ENCODE measurements at regions not wholly inside any gene's neighbourhood (a gene's known extent, or its start where the extent isn't known, plus 50 kb on each side); places are given as distances from the start of the nearest gene placed in this dataset.
"Not testable (repeated sequence)": the region's sequence is repeated elsewhere in the genome, so short reads cannot be mapped to it uniquely, and the experiment has no call there.

- TF ChIP-seq CTCF (IDR thresholded peaks at IDR 0.05); SIN3A (IDR thresholded peaks at IDR 0.05; ENCODE audit: borderline replicate concordance, low read depth, low read length); FOXJ3 (CRISPR knock-in tag; IDR thresholded peaks at IDR 0.05); EP300 (IDR thresholded peaks at IDR 0.05; ENCODE audit: borderline replicate concordance in 1 of 2, low read depth in 1 of 2, low read length in 1 of 2); MAX (IDR thresholded peaks at IDR 0.05; ENCODE audit: low read depth); RXRA (IDR thresholded peaks at IDR 0.05; ENCODE audit: borderline replicate concordance, low read depth); POLR2AphosphoS5 (IDR thresholded peaks at IDR 0.05; ENCODE audit: low read depth, low read length); EZH2phosphoT487 (IDR thresholded peaks at IDR 0.05; ENCODE audit: borderline replicate concordance, low read depth); GABPA (IDR thresholded peaks at IDR 0.05; ENCODE audit: low read depth); CHD2 (IDR thresholded peaks at IDR 0.05; ENCODE audit: low read length, partially characterized antibody); FOSL2 (IDR thresholded peaks at IDR 0.05; ENCODE audit: borderline replicate concordance, low read depth): not testable (repeated sequence)
These were observed 90.0 kb downstream of the MRPL14 start for GRCh38 chr6:44037276-44037675.

All from SK-N-SH (cell line).